Stimulated activated CD4-positive, alpha-beta T cell treated with anti-CD3 and anti-CD28 coated beads, Interleukin-4, amount 100 ng/mL, for 48 hours (primary cell): ENCODE measurements at regions not wholly inside any gene's neighbourhood (a gene's known extent, or its start where the extent isn't known, plus 50 kb on each side); places are given as distances from the start of the nearest gene placed in this dataset.
"Not testable (repeated sequence)": the region's sequence is repeated elsewhere in the genome, so short reads cannot be mapped to it uniquely, and the experiment has no call there.

Source experiments
- DNase-seq, 2 donors: peaks; one replicate each; pipeline ENCODE4 v3.0.0-alpha.2; 2020; ENCODE audit warnings: low read depth in 2 of 2

DNA sequence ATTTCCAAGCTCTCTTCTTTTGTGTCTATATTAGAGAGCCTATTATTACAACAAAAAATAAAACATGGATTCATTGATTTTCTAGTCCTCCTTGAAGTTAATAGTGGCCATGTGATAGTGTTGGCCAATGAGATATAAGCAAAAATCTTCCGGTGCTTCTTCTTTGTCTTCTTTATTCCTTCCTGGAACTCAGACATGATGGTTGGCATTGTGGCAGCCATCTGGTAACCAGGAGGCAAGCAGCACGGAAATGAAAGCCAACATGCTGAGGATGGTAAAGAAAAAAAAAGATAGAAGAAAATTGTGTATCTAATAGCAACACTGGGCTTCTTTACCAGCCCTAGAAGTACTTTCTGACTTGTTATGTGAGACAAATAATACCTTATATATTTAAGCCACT is 50.8 kb upstream of the SEL1L start:
- DNase-seq = no peak

DNA sequence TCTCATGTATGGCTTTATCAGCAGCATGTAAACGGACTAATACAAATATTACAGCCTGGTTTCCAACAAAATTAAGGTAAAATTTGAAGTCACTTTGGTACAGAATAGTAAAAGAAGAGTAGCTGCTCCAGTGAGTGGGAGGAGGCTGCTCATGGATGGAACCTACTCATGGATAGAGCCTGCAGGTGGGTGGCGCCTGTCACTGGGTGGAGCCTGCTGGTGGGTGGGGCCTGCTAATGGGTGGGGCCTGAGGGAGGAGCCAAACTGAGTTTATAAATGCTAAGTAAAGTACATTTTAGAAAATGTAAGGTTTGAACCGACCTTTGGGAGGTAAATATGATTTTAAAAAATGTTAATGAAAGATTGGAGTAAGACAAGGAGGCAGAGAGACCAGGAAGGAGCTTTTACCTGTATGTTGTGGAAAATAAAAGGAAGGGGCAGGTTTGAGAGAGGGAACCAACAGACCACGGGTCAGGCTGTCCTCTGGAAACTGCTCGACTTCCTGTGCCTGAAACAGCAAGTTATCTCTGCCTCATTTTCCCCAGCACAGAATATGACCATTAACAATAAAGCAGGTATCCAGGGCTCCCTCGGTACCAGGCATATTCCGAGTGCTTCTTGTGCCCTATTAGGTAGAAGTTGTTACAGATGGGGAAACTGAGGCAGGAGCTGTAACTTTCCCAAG is 55.9 kb upstream of the SEL1L start:
- peak in 1 of 2 donors; percentile 1 for DNase-seq

DNA sequence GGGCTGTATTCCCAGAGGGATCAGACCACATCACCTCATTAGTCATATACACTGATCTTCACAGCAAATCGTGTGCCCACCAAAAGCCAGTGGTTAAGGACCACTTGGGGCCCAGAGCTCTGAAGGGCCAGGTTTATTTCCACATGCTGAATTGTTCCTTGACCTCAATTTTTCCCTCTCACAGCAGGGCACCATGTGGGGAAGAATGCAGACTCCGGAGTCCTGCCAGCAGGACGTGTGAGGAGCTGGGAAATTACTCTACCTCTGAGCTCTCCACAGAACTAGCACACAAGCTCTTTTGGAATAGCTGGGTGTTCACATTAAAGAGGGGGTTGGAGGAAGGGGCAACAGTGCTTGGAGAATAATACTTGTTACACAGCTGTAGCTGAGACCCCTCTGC is 57.6 kb upstream of the SEL1L start:
- DNase-seq = no peak

DNA sequence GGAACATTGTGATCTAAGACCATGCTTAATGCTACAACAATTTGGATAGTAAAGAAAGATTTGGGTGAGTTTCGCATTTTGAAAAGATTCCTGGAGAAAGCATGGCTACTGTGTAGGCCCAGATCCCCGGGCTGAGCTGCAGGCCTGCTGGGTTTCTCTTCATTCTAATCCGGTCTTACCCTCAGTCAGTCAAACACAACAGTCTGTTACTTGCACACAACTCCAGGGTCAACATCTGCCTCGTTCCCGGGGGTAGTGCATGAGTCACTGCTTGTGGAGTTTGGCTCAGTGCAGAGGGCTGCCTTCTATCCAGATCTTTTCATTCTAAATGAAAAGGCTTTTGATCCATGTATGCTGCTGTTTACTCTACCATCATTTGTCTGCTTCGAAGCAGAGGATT is 60.4 kb upstream of the SEL1L start:
- no peak for DNase-seq

DNA sequence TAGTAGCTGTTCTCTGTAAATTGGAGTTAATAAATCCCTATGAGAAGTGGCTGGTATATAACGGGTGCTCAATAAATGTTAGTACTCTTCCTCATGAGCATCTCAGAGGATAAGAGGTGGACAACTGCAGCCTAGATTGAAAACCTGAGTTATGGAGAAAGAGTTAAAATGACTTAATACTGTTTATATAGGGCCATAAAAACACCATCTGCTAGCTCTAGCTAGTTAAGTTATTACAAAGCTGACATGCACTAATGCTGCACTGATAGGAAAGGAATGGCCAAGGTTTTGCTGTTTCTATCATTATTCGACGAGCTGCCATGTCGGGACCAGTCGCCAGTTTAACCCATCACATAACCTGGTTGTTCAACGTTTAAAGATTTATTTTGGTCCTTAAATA is 72.0 kb upstream of the SEL1L start:
- no peak for DNase-seq

DNA sequence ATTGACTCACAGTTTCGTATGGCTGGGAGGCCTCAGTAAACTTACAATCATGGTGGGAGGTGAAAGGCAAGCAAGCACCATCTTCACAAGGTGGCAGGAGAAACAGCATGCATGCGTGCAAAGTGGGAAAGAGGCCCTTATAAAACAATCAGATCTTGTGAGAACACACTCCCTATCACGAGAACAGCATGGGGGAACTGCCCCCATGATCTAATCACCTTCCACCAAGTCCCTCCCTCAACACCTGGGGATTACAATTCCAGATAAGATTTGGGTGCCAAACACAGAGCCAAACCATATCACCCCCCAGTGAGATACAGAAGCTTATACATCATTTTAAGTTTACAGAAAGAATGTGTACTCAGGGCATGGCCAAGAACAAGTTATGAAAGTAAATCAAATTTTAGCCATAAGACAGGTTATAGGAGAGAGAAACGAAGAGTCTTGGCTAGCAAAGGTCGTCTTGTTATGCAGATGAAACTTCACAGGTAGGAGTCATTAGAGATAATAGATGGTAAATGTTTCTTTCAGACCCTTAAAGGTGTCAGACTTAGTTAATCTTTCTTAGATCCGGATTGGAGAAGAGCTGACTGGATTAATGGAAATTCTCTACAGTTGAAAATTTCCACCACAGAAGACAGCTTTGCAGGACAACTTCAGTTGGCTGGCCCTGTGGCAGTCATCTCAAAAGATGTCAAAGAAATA is 79.8 kb upstream of the SEL1L start:
- DNase-seq = no peak

DNA sequence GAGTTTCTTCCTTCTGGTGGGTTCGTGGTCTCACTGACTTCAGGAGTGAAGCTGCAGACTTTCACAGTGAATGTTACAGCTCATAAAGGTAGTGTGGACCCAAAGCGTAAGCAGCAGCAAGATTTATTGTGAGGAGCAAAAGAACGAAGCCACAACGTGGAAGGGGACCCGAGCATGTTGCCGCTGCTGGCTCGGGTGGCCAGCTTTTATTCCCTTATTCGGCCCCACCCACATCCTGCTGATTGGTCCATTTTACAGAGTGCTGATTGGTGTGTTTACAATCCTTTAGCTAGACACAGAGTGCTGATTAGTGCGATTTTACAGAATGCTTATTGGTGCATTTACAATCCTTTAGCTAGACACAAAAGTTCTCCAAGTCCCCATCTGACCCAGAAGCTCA is 80.6 kb upstream of the SEL1L start:
- not testable (repeated sequence) for DNase-seq

DNA sequence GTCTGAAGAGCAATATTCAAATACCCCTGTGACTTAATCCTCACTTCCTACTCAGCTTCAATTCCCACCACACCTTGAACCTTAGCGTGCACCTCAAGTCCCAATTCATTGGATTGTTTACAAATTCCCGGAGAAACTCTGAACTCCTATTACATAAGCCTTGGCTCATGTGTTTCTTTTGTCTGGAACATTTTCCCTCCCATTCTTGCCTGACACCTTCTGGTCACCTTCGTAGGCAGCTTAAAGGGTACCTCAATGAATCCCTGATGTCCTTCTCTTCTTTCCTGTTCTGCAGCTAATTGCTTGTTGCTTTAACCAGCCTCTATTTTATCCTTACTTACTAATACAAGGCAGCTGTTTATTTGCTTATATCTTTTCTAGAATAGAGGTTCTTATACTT is 85.0 kb upstream of the SEL1L start:
- no peak for DNase-seq

DNA sequence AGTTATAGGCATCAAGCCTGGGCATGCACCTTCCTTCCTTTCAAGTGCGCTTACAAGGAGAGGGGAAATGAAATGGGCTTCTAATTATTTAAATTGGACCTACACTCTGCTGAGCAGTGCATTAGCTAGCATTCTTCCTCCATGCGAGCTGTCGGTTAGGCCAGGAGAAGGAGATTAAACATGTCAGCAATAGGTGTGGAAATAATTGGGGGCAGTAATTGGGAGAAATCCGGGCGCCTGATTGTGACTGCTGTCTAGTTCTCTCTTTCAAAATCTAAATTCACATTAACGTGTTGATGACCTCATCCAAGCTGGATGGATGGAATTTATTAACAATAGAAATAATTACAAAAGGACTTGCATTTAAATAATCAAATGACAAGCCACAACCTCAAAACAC is 86.2 kb upstream of the SEL1L start:
- no peak for DNase-seq

DNA sequence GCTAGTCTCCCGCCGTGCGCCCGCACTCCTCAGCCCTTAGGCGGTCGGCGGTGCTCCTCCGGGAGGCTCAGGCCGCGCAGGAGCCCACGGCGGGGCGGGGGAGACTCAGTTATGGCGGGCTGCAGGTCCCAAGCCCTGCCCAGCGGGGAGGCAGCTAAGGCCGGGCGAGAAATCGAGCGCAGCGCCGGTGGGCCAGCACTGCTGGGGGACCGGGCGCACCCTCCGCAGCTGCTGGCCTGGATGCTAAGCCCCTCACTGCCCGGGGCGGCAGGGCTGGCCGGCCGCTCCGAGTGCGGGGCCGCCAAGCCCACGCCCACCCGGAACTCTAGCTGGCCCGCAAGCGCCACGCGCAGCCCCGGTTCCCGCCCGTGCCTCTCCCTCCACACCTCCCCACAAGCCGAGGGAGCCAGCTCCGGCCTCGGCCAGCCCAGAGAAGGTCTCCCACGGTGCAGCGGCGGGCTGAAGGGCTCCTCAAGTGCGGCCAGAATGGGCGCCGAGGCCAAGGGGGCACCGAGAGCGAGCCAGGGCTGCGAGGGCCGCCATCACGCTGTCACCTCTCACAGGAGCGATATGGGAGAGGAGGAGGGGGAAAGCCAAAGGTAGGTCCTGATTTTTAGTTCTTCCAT is 90.2 kb upstream of the SEL1L start:
- not testable (repeated sequence) for DNase-seq

DNA sequence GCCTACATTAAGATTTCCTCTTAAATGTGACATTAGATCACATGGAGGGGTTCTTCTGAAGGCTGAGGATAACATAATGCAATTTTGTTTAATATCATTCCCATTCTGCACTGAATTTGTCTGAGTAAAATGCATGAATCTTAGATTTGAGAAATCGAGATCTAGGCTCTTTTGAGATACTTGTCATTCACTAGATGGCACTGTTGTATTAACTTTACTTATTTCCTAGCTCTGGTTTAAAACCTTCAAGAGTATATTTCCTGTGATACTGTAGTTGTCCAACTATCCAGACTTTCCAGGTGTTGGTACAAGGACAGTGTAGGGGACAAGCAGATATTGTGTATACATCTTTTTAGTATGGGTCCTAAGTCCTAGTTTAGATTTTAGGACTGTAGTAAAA is 91.7 kb upstream of the SEL1L start:
- no peak for DNase-seq

DNA sequence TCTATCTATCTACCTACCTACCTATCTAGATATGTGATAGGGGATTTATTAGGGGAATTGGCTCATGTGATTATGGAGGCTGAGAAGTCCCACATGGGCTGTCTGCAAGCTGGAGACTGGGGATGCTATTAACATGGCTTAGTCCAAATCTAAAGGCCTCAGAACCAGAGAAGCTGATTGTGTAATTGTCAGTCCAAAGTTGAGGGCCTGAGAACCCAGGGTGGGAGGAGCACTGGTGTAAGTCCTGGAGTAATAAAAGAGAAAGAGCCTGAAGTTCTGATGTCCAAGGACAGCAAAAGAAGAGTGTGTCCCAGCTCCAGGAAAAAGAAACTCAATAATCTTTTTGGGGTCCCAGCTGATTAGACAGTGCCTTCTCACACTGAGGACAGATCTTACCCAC is 98.5 kb upstream of the SEL1L start:
- no peak for DNase-seq

DNA sequence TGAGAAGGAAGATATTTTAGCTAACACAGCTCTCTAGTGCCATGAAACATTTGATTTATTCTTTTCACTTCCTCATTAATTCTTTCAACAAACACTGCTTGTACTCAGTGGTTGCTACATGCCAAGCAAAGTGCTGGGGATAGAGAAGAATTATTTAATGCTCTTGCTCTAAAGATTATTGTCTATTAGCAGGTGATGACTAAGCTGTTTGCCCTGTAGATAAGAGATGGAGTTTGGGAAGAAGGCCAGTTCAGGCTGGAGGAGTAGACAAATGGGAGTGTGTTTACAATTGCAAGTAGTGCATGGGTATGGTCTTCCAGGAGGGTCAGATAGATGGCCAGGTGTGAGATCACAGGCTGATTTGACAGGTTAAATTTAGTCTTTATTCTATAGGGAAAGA is 99.8 kb upstream of the SEL1L start:
- no peak for DNase-seq

DNA sequence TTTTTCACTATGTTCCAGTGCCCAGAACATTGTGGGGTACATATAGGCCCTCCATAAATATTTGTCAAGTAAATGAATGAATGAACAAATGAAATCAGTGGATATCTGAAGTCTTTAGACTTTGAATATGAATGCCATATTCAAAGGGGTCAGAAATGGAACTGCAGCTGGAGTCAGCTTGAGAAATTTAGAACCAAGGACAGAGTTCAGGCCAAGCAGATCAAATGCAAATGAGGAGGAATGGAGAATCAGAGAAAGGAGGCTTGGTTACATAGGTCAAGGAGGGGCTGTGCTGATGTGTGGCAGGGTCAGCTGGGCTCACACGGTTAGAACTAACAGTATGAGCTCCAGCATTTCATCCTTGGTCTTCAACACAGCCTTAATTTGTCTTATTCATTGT is 104.0 kb upstream of the SEL1L start:
- DNase-seq = no peak

DNA sequence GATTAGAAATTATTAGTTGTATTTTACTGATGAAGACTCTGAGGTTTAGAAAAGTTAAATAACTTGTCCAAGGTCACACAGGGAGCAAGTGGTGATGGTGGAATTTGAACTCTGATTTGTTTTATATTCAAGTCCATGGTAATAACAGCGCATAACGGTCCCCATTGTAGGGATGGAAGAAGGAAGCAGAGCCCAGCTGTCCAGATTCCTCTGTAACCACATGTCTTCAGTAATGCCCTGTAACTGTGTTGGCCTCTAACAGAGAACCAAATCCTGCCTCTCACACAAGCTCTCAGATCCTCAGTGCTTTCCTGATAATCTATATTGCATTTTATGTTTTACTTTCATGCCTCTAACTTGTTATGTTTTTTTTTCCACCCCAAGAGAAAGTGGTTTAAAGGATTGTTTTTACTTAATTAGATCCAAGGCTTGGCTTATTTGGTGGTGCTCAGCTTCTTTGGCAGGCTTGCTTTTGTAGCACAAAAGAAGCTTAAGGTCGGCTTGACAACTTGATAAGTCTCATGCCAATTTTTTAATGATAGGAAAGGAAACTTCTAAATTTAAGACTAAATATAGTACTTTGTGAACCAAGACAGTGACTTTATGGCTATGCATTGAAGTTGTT is 105.1 kb upstream of the SEL1L start:
- DNase-seq = no peak

DNA sequence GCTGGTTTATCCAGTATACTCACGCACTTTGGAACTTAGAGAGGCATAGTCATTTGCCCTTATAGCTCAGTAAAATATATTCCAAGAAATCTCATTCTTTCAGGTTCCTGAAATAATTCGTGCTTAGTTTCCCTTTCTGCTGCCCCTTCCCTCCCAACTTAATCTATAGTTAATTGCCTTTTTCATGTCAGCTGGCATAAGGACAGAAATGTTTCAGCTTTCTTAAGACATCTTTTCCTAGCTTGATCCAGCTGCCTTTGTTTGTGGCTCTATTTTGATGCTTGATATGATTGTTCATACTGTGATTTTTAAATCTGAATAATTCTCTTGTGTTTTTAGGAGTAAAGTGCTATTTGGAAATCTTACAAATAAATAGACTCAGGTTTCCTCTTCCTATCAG is 120.0 kb upstream of the SEL1L start:
- no peak for DNase-seq

DNA sequence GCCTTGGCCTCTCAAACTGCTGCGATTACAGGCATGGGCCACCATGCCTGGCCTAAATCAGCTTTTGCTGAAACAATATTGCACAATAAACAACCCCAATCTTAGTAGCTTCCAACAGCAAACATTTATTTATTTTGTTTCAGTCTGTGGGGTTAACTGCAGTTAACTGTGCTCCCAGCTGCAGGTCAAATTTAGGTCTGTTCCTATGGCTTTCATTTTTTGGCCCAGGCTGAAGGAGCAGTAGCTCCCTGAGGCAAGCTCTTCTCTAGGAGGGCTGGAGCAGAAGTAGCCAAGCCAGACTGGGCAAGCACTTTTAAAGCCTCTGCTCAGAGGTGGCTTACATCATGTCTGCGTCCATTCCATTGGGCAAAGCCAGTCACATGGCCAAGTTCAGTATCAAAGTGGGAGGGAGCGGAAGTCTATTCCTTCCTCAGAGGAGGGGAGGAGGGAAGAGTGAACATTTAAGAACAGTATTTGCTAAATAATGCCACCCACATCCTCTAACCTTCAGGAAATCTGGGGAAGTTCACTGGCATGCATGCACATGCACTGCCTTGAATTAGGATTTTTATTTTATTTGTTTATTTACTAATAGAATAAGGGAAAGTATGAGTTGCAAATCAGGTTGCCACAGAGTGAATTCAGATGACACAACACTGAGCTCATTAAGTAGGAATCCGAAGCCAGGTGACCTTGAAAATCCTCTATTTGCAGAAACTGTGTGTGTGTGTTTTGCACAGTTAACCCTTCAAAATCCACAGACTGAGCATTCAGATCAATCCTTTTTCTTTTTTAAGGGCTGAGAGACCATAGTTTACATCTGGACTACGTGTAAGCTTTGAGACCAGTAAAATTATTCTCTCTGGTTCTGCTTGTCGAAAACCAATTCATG is 122.0 kb upstream of the SEL1L start:
- no peak for DNase-seq

DNA sequence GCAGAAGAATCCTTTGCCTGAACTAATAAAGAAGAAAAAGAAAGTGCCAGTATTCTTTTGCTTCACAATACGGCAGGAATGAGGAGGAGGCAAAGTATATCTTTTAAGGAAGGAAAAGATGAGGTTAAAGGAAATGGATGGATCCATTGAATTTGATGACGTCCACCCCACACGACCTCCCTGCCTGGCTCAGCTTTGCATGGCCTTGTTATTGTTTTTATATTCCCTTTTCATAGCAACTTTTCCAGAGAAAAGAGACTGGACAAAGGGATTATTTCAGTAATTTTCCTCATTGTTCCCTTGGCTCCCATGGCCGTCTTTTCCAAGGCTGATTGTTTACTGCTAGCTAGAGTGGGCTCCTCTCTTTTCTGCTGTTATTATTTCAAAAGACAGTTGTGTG is 123.2 kb upstream of the SEL1L start:
- no peak for DNase-seq

DNA sequence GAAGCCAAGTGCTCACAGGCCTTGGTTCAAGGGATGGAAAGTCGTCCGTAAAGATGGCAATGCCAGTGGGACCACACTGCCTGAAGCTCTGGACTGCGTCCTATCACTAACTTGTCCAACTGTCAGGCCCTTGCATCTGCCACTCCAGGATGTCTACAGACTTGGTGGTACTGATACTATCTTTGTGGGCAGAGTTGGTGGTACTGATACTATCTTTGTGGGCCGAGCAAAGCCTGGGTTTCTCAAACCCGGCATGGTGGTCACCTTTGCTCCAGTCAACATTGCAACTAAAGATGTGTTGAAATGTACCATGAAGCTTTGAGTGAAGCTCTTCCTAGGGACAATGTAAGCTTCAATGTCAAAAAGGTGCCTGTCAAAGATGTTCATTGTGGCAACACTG is 128.4 kb upstream of the SEL1L start:
- DNase-seq = no peak

DNA sequence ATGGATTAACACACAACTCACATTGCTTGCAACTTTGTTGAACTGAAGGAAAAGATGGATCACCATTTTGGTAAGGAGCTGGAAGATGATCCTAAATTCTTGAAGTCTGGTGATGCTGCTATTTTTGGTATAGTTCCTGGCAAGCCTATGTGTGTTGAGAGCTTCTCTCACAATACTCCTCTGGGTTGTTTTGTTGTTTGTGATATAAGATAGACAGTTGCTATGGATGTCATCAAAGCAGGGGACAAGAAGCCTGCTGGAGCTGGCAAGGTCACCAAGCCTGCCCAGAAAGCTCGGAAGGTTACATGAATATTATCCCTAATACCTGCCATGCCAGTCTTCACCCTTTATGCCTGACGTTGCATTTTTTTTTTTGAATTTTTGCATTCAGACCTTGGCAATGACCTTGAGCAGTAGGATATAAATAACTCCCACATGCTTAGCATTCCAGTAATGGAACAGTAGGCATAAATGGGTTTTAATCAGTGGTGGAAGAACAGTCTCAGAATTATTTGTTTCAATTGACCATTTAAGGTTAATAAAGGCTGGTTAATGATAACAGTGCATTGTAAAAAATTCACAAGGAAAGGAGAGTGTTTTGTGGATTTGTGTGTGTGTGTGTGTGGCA is 129.0 kb upstream of the SEL1L start:
- DNase-seq = no peak

DNA sequence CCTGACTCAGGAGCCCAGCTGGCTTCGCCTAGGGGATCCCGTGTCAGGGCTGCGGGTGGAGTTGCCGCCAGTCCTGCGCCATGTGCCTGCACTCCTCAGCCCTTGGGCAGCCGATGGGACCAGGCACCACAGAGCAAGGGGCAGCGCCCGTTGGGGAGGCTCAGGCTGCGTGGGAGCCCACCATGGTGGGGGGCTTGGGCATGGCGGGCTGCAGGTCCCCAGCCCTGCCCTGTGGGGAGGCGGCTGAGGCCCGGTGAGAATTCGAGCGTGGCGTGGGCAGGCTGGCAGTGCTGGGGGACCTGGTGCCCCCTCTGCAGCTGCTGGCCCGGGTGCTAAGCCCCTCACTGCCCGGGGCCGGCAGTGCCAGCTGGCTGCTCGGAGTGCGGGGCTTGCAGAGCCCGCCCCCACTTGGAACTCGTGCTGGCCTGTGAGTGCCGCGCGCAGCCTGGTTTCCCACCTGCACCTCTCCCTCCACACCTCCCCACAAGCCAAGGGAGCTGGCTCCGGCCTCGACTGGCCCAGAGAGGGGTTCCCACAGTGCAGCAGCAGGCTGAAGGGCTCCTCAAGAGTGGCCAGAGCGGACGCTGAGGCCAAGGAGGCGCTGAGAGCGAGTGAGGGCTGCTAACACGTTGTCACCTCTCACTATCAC is 135.1 kb upstream of the SEL1L start:
- DNase-seq = no peak
